ENCODE measurements at regions not wholly inside any gene's neighbourhood (a gene's known extent, or its start where the extent isn't known, plus 50 kb on each side); places are given as distances from the start of the nearest gene placed in this dataset.

GRCh38 chr11:30653606-30654005 is 67.5 kb upstream of the MPPED2 start:
- no CpG with 5 or more reads among the region's 1 CpG for WGBS (ENCODE audit: insufficient coverage)
- no peaks in the 10 kb centered on the region for H3K9me3 ChIP-seq (ENCODE audit: control extremely low read depth in 1 of 3, control insufficient read depth in 2 of 3, insufficient read depth in 1 of 3, low read length in 2 of 3)
- DNase-seq (no peak), ATAC-seq (ENCODE audit: low read depth) (no peak)
- intact Hi-C loops (cut with micrococcal nuclease): no loop called here
- H3K9ac ChIP-seq (ENCODE audit: low read length): no peak overlapping the region
- H3K4me3 Mint-ChIP-seq: no peak overlapping the region
- no peak overlapping the region for H3K4me3 ChIP-seq (ENCODE audit: control extremely low read depth in 1 of 5, extremely low read depth in 1 of 5, insufficient read depth in 1 of 5, low read depth in 2 of 5, low read length in 4 of 5)
- CTCF ChIA-PET: no interaction called here
- H4K20me1 ChIP-seq (ENCODE audit: control insufficient read depth, insufficient read depth, low read length, poor library complexity, severe bottlenecking): no peaks in the 10 kb centered on the region
- no peaks in the 10 kb centered on the region for H3K9me3 Mint-ChIP-seq (ENCODE audit: insufficient read depth)
- no peak overlapping the region for H2AFZ ChIP-seq (ENCODE audit: insufficient read depth, low read depth, low read length, poor library complexity, severe bottlenecking)
- no peaks in the 10 kb centered on the region for H3K79me2 ChIP-seq (ENCODE audit: control insufficient read depth, insufficient read depth, low read length)
- no peak overlapping the region for H3K27ac Mint-ChIP-seq
- TF ChIP-seq EZH2 (IDR thresholded peaks at IDR 0.05; ENCODE audit: borderline replicate concordance, insufficient read depth, low read depth, low read length, poor library complexity, severe bottlenecking) (no peak), CTCF (IDR thresholded peaks at IDR 0.05) (no peak)
- POLR2A ChIA-PET: no interaction called here
- H3K27me3 ChIP-seq (replicated peaks in 1 of 4; ENCODE audit: control extremely low read depth in 1 of 4, control insufficient read depth in 3 of 4, insufficient read depth in 4 of 4, low read length in 3 of 4): no peaks in the 10 kb centered on the region
- H3K4me1 Mint-ChIP-seq: no peaks in the 10 kb centered on the region
- no peak overlapping the region for H3K4me2 ChIP-seq (replicated peaks; ENCODE audit: low read depth, low read length, poor library complexity, severe bottlenecking)
- H3K36me3 ChIP-seq (replicated peaks in 1 of 2; ENCODE audit: control extremely low read depth in 1 of 2, control insufficient read depth in 1 of 2, extremely low read depth in 1 of 2, insufficient read depth in 2 of 2, low read length in 1 of 2): no peaks in the 10 kb centered on the region
- H3K27me3 Mint-ChIP-seq: no peaks in the 10 kb centered on the region
- no peaks in the 10 kb centered on the region for H3K4me1 ChIP-seq (ENCODE audit: control insufficient read depth in 2 of 2, insufficient read depth in 2 of 2, low read length in 2 of 2)
- no peak overlapping the region for H3K27ac ChIP-seq (ENCODE audit: low read length in 2 of 2)

DNA sequence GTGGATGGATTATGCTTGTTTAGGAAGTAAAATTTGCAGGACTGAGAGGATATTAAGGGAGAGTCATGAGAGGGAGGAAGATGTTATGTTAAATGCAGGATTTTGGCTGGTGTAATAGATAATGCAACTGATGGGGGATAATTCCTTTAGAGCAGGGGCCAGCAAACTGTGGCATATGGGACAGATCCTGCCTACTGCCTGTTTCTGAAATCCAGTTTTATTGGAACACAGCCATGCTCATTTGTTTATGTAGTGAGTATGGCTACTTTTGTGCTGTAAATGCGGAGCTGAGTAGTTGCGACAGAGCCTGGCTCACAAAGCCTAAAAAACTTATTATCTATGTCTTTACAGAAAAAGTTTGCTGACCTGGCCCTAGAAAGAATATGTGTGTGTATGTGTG is 66.6 kb upstream of the MPPED2 start:
- ChIA-PET CTCF (no interaction called here), POLR2A (no interaction called here)
- H3K27me3 Mint-ChIP-seq: no peaks in the 10 kb centered on the region
- H2AFZ ChIP-seq (ENCODE audit: insufficient read depth, low read depth, low read length, poor library complexity, severe bottlenecking): no peak overlapping the region
- H4K20me1 ChIP-seq (ENCODE audit: control insufficient read depth, insufficient read depth, low read length, poor library complexity, severe bottlenecking): no peaks in the 10 kb centered on the region
- no peak overlapping the region for H3K4me2 ChIP-seq (replicated peaks; ENCODE audit: low read depth, low read length, poor library complexity, severe bottlenecking)
- H3K36me3 ChIP-seq (replicated peaks in 1 of 2; ENCODE audit: control extremely low read depth in 1 of 2, control insufficient read depth in 1 of 2, extremely low read depth in 1 of 2, insufficient read depth in 2 of 2, low read length in 1 of 2): no peaks in the 10 kb centered on the region
- no peaks in the 10 kb centered on the region for H3K4me1 Mint-ChIP-seq
- no peaks in the 10 kb centered on the region for H3K79me2 ChIP-seq (ENCODE audit: control insufficient read depth, insufficient read depth, low read length)
- no peak overlapping the region for H3K9ac ChIP-seq (ENCODE audit: low read length)
- H3K27ac ChIP-seq (ENCODE audit: low read length in 2 of 2): no peak overlapping the region
- H3K9me3 ChIP-seq (ENCODE audit: control extremely low read depth in 1 of 3, control insufficient read depth in 2 of 3, insufficient read depth in 1 of 3, low read length in 2 of 3): no peaks in the 10 kb centered on the region
- H3K9me3 Mint-ChIP-seq (ENCODE audit: insufficient read depth): no peaks in the 10 kb centered on the region
- H3K27ac Mint-ChIP-seq: no peak overlapping the region
- no peak for DNase-seq
- intact Hi-C loops (cut with micrococcal nuclease): no loop called here
- H3K4me3 ChIP-seq (ENCODE audit: control extremely low read depth in 1 of 5, extremely low read depth in 1 of 5, insufficient read depth in 1 of 5, low read depth in 2 of 5, low read length in 4 of 5): no peak overlapping the region
- no CpG with 5 or more reads among the region's 2 CpGs for WGBS (ENCODE audit: insufficient coverage)
- TF ChIP-seq CTCF (IDR thresholded peaks at IDR 0.05) (no peak), EZH2 (IDR thresholded peaks at IDR 0.05; ENCODE audit: borderline replicate concordance, insufficient read depth, low read depth, low read length, poor library complexity, severe bottlenecking) (no peak)
- no peak for ATAC-seq (ENCODE audit: low read depth)
- no peaks in the 10 kb centered on the region for H3K27me3 ChIP-seq (replicated peaks in 1 of 4; ENCODE audit: control extremely low read depth in 1 of 4, control insufficient read depth in 3 of 4, insufficient read depth in 4 of 4, low read length in 3 of 4)
- H3K4me1 ChIP-seq (ENCODE audit: control insufficient read depth in 2 of 2, insufficient read depth in 2 of 2, low read length in 2 of 2): no peaks in the 10 kb centered on the region
- H3K4me3 Mint-ChIP-seq: no peak overlapping the region
